ENCODE measurements at regions not wholly inside any gene's neighbourhood (a gene's known extent, or its start where the extent isn't known, plus 50 kb on each side); places are given as distances from the start of the nearest gene placed in this dataset.

DNA sequence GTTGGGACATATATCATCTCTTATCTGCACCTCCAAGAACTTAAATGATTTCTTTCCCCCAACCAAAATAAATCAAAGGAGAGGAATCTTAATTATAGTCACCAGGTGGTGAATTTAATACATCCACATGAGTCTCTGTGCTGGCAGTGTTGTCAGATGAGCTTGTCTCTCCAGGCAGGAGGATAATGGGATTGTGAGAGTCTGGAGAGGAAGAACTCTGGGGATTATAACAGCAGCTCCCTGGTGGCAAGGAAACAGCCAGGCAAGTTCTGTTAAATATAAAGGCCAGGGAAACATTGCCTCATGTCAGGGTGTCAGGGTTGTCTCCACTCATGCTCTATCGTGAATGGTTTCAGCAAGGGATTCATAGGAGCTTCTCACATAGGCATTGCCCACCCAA is 80.8 kb downstream of the TLR4 start:
- DNase-seq (no peak), ATAC-seq (ENCODE audit: low FRiP score in 2 of 2) (no peak)
- 67 to 91% methylated on average over 1 of the region's 1 CpG for WGBS, 2 donors
- no peak overlapping the region for H3K4me3 ChIP-seq
- H3K36me3 ChIP-seq = no peaks in the 10 kb centered on the region
- H3K9me3 ChIP-seq = no peaks in the 10 kb centered on the region
- TF ChIP-seq POLR2AphosphoS5 (IDR thresholded peaks at IDR 0.05) (no peak), EP300 (IDR thresholded peaks at IDR 0.05) (no peak), POLR2A (IDR thresholded peaks at IDR 0.05) (no peak)
- TF ChIP-seq, protein P1, sequence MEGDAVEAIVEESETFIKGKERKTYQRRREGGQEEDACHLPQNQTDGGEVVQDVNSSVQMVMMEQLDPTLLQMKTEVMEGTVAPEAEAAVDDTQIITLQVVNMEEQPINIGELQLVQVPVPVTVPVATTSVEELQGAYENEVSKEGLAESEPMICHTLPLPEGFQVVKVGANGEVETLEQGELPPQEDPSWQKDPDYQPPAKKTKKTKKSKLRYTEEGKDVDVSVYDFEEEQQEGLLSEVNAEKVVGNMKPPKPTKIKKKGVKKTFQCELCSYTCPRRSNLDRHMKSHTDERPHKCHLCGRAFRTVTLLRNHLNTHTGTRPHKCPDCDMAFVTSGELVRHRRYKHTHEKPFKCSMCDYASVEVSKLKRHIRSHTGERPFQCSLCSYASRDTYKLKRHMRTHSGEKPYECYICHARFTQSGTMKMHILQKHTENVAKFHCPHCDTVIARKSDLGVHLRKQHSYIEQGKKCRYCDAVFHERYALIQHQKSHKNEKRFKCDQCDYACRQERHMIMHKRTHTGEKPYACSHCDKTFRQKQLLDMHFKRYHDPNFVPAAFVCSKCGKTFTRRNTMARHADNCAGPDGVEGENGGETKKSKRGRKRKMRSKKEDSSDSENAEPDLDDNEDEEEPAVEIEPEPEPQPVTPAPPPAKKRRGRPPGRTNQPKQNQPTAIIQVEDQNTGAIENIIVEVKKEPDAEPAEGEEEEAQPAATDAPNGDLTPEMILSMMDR (IDR thresholded peaks at IDR 0.05) = no peak
- no peak overlapping the region for H3K27ac ChIP-seq
- no peaks in the 10 kb centered on the region for H3K27me3 ChIP-seq
- peaks cover 4 to 13% (median 7%) of the 10 kb centered on the region in 4 donors for H3K4me1 ChIP-seq

DNA sequence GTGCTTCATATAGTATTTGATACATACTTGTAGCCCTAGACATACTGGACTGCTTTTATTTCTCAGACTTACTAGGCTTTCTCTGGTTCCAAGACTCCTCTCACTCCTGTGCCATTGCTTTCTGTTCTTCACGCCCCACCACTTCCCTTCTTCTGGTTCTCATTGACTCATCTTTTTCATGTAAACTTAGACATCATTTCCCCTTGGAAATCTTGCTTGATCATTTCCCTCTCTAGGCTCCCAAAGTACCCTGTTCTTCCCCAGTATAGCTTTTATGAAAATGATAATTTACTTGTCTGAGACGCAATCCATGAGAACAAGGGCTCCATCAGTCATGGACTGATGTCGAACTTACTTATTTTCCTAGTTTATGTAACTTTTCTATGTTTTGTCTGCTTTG is 83.5 kb downstream of the TLR4 start:
- DNase-seq (no peak), ATAC-seq (ENCODE audit: low FRiP score in 2 of 2) (no peak)
- no peak overlapping the region for H3K27ac ChIP-seq
- H3K9me3 ChIP-seq = no peaks in the 10 kb centered on the region
- TF ChIP-seq, protein P1 (IDR thresholded peaks at IDR 0.05) = no peak
- TF ChIP-seq POLR2A (IDR thresholded peaks at IDR 0.05) = no peak
- no peak for TF ChIP-seq EP300 (IDR thresholded peaks at IDR 0.05)
- no peak for TF ChIP-seq POLR2AphosphoS5 (IDR thresholded peaks at IDR 0.05)
- peaks cover 4 to 11% (median 7%) of the 10 kb centered on the region in 4 donors for H3K4me1 ChIP-seq
- WGBS, 2 donors = 78 to 81% methylated on average over 3 of the region's 3 CpGs
- no peak overlapping the region for H3K4me3 ChIP-seq
- H3K36me3 ChIP-seq = no peaks in the 10 kb centered on the region
- no peaks in the 10 kb centered on the region for H3K27me3 ChIP-seq

DNA sequence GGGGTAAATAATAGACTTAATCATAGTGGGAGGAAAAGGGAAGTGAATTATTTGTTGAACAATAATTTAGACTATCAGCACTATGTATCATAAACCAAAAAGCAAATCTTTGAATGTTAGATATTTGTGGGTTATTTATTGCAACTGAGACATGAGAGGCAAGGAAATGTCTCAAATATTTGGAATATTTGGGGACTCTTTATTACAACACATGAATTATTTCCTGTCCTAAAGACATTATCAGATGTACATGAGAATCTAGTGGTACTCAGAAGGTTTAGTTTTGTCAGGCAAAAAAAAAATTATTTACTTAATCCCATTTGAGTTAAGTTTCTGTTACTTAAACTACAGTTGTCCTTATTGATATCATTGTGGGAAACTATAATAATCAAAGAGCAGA is 91.1 kb downstream of the TLR4 start:
- no peak for TF ChIP-seq POLR2AphosphoS5 (IDR thresholded peaks at IDR 0.05)
- no peak for TF ChIP-seq EP300 (IDR thresholded peaks at IDR 0.05)
- TF ChIP-seq, protein P1 (IDR thresholded peaks at IDR 0.05) = no peak
- no peak for TF ChIP-seq POLR2A (IDR thresholded peaks at IDR 0.05)
- Histone ChIP-seq H3K27me3 (no peaks in the 10 kb centered on the region), H3K9me3 (no peaks in the 10 kb centered on the region), H3K36me3 (no peaks in the 10 kb centered on the region), H3K4me1 (no peaks in the 10 kb centered on the region), H3K4me3 (no peak overlapping the region), H3K27ac (no peak overlapping the region)
- DNase-seq (no peak), ATAC-seq (ENCODE audit: low FRiP score in 2 of 2) (no peak)

DNA sequence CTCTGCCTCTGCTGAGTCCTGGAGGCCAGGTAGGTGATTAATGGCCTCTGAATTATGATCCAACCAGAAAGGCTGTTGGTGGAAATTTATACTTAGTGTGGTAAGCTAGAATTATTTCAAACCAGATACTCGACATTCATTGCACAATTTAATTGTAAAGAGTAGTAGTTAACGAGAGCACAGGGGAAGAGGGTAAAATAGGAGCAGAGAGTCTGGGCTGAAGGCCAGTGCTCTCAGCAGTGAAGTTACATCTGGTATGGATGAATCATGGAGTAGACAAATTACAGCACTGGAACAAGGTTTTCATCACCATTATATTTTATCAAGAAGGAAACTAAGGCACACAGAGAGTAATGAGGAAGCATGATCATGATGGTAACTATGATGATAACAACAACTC is 92.5 kb downstream of the TLR4 start:
- DNase-seq = no peak

DNA sequence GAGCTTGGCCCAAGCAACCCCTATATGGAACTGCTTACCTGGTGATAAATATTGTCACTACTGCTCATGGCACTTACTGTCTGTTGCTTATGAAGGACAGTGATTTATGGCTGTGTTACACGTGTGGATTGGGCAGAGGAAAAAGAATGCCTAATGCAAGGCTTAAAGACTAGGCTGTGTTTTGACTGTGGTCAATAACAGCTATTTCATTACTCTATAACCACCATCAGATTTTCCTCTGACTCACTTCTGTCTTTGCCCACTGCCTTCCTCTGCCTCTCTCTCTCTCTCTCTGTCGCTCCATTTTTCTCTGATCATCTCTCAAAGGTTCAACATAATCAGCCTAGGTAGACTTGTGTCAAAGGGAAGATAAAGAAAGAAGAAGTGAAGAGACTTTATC is 96.2 kb downstream of the TLR4 start:
- Histone ChIP-seq H3K9me3 (no peaks in the 10 kb centered on the region), H3K27me3 (no peaks in the 10 kb centered on the region), H3K36me3 (no peaks in the 10 kb centered on the region), H3K4me3 (no peak overlapping the region), H3K27ac (no peak overlapping the region), H3K4me1 (no peaks in the 10 kb centered on the region)
- TF ChIP-seq, protein P1 (IDR thresholded peaks at IDR 0.05) = no peak
- TF ChIP-seq POLR2AphosphoS5 (IDR thresholded peaks at IDR 0.05) = no peak
- TF ChIP-seq POLR2A (IDR thresholded peaks at IDR 0.05) = no peak
- TF ChIP-seq EP300 (IDR thresholded peaks at IDR 0.05) = no peak
- WGBS, 2 donors = 59 to 69% methylated on average over 2 of the region's 2 CpGs
- ATAC-seq (ENCODE audit: low FRiP score in 2 of 2) (no peak), DNase-seq (no peak)

More for the DNA sequence above, 92.5 kb downstream of the TLR4 start:
- Histone ChIP-seq H3K27me3 (no peaks in the 10 kb centered on the region), H3K4me1 (no peaks in the 10 kb centered on the region), H3K27ac (no peak overlapping the region), H3K36me3 (no peaks in the 10 kb centered on the region), H3K4me3 (no peak overlapping the region), H3K9me3 (no peaks in the 10 kb centered on the region)
- no peak for ATAC-seq (ENCODE audit: low FRiP score in 2 of 2)
- WGBS, 2 donors = 61 to 87% methylated on average over 2 of the region's 2 CpGs
- TF ChIP-seq, protein P1 (IDR thresholded peaks at IDR 0.05) = no peak
- TF ChIP-seq POLR2A (IDR thresholded peaks at IDR 0.05) = no peak
- no peak for TF ChIP-seq EP300 (IDR thresholded peaks at IDR 0.05)
- no peak for TF ChIP-seq POLR2AphosphoS5 (IDR thresholded peaks at IDR 0.05)

All from upper lobe of left lung (tissue), 6 donors.